HG03342 (cell line): ENCODE measurements at regions not wholly inside any gene's neighbourhood (a gene's known extent, or its start where the extent isn't known, plus 50 kb on each side); places are given as distances from the start of the nearest gene placed in this dataset.

Experiments used
- ATAC-seq: cut with Tn5 transposase; IDR thresholded peaks from one replicate; pipeline ENCODE4 v1.9.1; 2021; ENCODE audit warnings: mild to moderate bottlenecking, moderate library complexity; ENCODE audit not compliant: unreplicated experiment

DNA sequence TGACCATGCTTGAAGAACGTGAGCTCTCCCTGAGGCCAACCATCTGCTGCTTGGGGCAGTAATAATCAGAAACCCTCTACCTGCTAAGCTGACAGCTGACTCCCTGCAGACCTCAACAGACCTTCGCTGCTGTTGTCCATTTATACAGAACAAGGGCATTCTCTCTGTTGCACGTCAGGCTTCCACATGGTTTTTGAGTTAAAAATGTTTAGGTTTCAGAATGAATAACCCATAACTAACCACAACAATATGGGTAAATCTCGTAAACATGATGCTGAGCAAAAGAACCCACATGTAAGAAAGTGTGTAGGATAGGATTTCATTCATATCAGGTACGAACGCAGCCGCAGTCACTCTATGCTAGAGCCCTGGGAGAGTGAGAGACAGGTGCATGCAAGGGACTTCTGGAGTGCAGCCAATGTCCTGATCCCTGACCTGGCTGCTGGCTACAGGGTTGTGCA is 348.5 kb downstream of the MED10 start:
- no peak for ATAC-seq

DNA sequence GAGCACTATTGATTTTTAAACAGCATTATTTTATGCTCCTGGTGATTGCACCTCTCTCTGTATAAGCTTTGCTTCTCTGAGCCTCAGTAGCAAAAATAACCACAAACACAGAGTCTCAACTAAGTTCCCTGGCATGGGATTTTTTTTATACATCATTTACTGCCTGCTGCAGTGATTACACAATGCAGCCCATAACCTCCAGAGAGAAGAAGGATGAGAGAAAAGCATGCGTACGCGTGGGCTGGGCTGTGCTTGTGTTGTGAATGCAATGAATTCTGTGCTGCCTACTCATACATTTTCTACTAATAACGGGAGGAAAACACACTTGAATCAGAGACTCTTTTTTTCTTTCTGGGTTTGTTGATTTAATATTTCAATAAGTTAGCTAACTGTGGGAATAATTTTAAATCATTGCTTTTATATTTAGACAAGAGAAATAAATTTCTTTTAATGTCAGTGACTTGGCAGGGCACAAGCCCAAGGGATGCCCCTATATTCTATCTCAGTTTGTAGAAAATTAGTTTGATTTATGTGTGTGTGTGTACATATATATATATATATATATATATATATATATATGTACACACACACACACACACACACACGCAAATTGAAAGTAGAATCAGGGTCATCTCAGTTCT is 351.5 kb downstream of the MED10 start:
- ATAC-seq, result no peak

DNA sequence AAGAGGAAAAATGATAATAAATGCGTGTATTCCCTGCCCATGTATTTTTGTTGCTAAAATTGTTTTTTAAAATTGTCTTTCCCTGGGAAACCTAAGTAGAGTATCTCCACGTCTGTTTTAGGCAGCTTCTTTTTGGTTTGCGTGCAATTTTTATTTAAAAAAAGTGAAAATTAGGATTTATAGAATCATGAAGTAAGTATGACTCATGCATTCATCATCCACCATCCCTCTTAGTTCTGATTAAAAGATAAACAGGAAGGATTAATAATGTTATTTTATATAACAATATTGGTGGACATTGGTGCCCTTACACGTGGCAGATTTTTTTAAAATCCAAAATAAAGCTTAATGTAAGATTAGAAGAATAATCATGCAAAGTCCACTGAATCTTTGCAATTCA is 358.7 kb downstream of the MED10 start:
- no peak for ATAC-seq

DNA sequence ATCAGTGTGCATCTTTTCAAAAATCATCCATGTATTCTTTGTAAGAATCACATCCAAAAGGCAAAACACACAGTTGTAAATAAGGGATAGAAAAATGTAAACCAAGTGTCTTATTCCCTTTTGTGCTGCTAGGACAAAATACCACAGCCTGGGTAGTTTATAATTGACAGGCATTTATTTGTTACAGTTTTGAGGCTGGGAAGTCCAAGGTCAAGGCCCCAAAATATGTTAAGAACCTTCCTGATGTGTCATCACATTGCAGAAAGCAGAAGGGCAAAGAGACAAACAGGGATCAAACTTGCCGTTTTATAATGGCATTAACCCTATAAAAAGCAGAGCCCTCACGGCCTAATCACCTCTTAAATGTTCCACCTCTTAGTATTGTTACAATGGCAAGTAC is 364.8 kb downstream of the MED10 start:
- ATAC-seq, result no peak

DNA sequence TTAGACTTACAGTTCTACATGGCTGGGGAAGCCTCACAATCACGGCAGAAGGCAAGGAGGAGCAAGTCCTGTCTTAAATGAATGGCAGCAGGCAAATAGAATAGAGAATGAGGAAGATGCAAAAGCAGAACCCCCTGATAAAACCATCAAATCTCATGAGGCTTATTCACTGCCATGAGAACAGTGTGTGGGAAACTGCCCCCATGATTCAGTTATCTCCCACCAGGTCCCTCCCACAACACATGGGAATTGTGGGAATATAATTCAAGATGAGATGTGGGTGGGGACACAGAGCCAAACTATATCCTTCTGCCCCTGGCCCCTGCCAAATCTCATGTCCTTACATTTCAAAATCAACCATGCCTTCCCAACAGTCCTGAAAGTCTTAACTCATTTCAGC is 367.1 kb downstream of the MED10 start:
- no peak for ATAC-seq

DNA sequence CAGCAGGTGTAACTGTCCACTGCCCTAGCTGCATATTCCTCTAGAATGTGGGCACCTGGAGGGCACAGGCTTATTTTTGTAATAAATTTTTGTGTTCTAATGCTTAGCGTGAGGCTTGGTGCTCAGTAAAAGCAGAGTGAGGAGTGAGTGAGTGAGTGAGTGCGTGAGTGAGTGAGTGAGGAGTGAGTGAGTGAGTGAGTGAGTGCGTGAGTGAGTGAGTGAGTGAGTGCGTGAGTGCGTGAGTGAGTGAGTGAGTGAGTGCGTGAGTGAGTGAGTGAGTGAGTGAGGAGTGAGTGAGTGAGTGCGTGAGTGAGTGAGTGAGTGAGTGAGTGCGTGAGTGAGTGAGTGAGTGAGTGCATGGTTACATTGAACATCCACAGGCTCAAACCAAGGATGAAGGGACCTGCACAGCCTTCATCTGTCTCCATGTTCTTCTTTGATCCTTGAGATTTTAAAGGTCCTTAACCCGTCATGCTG is 371.5 kb downstream of the MED10 start:
- ATAC-seq, result no peak

DNA sequence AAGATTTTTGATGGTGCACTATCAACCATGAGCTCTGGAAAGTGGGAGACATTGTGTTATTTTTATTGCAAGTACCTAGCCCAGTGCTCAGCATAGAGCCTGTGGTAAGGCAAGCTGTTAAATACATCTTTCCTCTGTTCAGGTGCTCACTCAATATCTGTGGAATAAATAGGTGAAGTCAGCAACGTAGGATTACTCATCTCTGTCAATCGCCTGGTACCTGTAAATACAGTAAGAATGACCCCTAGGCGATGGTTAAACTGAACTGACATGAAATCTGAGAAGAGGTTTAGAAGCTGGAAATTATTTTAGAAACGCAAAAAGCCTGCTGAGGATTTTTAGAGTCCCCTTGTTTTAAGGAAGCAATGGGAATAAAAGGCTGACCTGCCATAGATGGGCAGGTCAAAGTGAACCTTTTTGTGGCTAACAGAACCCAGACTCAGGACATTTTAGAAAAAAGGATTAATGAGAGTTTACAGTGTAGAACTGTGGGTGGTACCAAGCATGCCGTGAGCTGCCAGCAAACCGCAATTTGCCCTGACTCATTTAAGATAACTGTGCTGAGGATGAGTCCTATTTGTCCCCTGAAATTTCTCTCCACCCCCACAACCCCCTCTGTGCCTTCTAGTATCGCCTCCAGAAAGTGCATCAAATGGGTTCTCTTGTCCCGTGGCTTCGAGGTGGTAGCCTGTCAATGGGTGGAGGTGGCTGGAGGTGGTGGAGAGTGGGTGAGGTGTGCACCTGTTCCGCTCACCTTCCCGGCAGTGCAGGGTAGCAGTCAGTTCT is 375.1 kb downstream of the MED10 start:
- no peak for ATAC-seq

DNA sequence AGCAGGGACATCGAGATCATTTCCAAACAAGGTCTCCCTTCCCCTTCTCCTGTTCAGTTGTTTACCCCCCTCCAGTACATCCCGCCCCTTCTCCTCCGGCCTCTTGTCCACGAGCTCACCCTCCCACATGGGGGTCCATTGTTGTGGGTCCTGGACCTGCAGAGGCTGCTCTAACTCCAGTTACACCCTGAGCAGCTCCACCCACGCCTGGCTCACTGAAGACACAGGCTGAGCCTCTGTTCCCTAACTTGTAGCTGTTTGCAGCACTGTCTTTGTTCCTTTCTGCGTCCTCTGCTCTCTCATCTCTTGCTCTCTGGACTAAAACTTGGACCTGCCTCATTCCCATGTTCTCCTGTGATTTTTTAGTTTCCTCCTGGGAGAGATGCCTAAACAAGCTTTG is 377.5 kb downstream of the MED10 start:
- no peak for ATAC-seq

DNA sequence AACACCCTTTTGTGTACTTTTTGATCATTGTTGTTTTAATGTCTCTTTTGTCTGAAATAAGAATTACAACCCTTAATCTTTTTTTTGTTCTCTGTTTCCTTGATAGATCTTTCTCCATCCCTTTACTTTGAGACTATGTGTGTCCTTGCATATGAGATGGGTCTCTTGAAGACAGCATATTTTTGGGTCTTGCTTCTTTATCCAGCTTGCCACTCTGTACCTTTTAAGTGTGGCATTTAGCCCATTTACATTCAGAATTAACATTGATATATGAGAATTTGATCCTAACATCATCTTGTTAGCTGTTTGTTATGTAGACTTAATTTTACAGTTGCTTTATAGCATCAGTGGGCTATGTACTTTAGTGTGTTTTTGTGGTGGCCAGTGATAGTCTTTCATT is 382.5 kb downstream of the MED10 start:
- no peak for ATAC-seq

DNA sequence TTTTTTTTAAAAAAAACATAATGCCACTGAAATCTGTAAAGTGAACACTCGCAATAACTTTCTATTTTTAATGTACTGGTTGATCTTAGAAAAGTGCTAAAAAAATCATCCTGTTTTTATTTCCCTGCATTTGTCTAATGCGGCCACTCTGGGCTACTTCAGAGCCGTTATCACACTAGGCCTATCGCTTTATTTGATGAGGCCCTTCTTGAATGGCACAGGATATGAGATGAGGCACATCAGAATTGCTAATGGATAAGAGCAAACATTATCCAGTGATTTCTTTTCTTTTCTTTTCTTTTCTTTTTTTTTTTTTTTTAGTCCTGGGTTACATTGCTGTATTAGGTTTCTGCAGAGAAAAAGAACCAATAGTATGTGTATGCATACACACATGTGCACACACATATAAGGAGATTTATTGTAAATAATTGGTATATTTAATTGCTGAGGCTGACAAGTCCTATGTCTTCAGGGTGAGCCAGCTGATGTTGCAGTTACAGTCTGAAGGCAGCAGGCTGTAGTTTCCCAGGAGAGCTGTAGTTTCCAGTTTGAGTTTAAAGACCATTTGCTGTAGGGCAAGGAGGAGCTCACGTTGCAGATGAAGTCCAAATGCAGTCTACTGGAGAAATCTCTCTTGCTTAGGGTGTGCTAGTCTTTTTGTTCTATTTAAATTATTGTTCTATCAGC is 391.7 kb downstream of the MED10 start:
- ATAC-seq, result no peak

DNA sequence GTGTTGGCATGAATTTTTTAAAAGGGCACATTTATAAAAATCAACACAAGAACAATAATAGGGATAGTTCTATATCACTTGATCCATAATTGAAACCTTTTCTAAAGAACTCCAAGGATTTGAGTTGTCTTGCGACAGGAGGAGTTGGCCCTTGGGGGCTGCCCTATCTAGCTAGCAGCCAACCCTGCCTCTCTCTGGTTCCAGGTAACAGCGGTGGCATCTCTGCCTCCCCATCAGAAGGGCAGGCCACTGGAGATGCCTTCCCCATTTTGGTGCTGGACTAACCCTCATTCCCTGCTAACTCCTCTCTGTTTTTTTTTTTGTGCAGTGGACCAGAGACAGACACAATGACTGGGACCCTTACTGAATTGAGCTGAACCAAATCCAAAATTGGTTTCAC is 393.0 kb downstream of the MED10 start:
- ATAC-seq, result no peak

DNA sequence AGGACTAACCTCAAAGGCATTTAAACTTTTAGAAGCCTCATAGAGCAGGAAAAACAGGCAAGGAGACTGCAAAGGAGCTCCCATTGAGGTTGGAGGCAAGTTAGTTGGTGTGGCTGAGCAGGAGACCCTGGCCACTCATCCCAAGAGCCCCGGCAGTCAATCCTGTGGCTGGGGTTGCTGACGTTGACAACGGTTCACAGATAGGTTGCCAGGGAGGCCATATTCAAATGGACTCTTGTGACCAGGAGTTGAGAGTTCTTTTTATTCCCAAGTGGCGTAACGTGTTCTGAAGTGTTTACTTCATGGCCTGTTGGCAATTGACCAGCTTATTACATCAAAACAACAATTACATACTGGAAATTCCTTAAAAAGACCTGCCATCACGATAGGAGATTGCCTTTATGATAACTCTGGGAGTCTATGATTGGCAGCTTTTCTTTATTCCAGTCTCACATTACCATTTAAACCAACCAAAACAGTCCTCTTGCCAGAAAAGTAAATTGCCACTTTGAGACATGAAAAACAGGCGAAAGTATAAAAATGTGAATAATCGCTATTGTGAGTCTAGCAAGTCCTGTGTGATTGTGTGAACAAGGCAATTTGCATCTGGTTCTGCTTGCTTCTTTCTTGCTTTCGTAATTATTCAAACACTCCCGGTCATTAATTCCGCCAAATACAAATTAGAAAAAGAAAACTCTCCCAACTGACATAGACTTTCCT is 394.9 kb downstream of the MED10 start:
- no peak for ATAC-seq

DNA sequence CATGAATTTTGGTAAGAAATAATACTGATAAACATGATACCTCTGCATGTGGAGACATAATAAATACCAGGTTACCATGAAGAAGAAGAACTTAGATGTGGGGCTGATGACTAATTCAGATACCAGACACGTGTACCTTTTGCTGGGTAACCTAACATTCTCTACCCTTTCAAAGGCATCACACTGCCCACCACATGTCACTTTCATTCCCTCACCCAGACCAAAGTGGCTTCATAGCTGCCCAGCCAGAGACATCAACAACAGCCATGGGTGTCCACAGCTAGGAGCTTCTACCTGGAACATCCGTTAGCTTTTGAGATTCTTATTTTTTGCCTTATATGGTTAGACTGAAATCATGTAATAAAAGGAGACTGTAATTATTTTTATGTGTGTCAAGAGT is 396.8 kb downstream of the MED10 start:
- no peak for ATAC-seq

DNA sequence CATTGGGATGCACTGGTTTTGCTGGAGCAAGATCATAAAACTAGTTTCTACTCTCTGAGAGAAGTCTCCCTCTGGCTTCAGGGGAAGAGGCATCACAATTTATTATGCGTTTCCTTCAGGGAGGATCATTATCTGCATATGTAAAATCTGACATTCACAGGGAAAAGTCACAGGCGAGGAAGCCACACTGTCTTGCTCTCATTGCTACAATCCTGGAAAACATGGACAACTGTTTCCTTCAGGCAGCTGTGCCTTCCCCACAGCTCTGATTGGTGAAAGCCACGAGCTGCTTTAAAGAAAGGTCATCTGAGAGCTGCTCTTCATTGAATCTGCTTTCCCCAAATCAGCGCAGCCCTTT is 397.8 kb downstream of the MED10 start:
- ATAC-seq, result no peak

DNA sequence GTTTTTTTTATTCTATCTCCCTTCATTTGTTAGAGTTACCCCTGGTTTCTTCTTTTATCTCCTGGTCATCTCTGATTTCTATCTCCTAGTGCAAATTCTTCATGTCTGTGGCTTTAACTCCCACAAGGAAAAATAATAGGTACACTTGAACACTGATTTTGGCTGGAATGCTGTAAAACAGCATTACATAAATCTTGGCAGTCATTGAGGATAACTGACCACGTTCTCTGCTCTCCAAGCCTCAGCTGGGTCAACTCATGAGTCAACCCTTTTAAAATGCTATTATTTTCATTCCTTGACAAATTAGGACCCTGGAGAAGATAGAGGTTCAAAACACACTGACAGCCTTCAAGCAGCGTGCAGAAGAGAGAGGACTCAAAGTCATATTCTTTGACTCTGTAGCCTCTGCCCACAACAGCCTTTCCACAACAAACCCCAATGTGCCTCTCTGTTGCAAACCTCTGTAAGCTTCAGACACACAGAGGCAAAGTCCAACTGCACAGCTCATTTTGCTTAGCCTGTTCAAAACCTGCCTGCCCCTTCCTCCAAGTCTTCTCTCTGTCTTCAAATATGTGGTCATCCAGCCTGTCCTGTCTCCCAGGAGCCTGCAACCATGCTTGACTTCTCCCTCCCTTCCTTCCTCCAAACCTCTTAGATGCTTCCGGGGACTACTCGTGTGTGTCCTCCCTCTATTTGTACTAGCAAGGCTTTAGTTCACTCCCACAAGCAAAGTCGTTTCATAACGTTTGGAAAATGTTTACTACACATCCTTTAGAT is 398.4 kb downstream of the MED10 start:
- no peak for ATAC-seq

DNA sequence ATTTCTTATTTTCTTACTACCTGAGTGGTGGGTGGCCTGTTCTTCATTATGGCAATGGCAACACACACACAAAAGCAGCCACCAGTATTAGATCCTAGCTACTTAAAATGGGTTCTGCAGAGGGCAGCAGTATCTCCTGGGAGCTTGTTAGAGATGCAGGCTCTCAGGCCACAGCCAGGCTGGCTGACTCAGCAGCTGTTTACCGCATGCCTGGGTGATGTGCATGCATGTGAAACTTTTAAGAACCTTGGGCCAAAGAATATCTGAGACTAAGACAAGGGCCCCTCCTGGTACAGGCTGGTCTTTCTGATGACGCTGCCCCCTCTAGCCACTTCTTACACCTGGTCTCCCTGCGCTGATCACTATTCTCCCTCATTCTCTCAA is 399.0 kb downstream of the MED10 start:
- ATAC-seq, result no peak

DNA sequence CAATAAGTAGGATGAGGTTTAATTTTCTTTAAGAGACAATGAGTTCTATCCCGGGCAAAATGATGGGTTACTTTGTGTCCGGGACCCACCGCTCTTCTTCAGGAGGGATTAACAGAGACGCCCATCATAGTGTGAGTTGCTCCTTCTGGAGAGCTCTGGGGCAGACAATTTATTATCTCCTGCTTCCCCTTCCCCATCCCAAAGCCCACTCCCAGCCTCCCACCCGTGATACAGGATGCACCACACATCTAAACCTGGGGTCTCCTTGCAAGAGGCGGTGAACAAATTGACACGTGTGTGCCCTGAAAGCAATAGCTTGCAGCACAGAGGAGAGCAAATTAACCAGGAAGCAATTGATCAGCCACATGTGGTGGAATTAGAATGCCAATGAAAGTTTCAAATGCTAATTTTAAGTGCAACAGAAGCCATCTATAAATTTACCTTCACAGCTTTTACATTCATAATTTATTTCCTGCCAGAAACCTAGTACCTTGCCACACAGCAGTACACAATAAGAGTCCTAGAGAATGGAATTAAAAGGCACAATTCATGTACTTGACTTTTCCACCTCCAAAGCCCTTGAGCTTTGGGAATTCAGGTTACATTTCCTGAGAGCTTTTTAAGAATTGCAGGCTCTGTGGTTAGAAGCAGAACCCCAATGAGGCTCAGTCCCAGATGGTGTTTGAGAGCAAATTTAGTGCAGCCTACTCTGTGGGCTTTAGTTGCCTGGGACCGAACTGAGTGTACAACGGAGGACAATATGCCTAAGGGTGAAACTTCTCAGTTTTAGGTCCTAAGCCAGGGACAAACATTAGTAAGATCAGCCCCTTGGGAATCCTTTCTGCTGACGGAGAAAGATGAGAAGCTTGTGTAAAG is 399.6 kb downstream of the MED10 start:
- no peak for ATAC-seq

DNA sequence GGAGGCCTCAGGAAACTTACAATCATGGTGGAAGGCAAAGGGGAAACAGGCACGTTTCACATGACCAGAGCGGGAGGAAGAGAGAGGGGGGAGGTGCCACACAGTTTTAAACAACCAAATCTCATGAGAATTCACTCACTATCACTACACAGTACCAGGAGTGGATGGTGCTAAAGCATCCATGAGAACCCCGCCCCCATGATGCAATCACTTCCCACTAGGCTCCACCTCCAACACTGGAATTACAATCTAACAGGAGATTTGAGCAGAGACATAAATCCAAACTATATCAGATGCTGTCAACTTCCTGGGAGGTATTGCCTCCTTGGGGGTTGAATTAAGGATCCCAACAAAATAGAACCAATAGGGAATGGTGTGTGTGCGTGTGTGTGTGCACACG is 407.1 kb downstream of the MED10 start:
- no peak for ATAC-seq

DNA sequence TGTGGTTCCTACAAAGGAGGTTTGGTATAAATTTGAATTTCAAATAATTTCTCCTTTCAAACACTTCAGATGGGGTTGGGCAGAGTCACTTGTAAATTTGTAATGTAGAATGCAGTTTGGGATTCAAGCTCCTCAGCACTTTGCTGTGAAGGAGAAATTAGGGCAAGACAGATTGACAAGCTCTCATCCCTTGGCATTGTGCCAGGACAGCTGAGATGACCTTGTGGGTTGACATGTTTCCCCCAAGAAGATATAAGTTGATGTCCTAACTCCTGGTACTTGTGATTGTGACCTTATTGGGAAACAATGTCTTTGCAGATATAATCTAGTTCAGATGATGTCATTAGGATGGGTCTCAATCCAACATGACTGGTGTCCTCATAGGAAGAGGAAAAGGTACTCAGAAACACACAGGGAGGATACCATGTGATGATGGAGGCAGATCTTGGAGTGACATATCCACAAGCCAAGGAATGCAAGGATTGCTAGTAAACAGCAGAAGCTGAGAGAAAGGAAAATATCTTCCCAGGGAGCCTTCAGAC is 408.3 kb downstream of the MED10 start:
- no peak for ATAC-seq
